Skeletal muscle satellite cell (primary cell): ENCODE measurements at regions not wholly inside any gene's neighbourhood (a gene's known extent, or its start where the extent isn't known, plus 50 kb on each side); places are given as distances from the start of the nearest gene placed in this dataset.
"Not testable (repeated sequence)": the region's sequence is repeated elsewhere in the genome, so short reads cannot be mapped to it uniquely, and the experiment has no call there.

Source experiments
- H3K27me3 ChIP-seq: 2 replicates; pipeline ENCODE4 v1.7.0; 2013; ENCODE audit warnings: low read length; ENCODE audit not compliant: control insufficient read depth, insufficient read depth
- H3K36me3 ChIP-seq: 2 replicates; pipeline ENCODE4 v1.7.0; 2013; ENCODE audit warnings: mild to moderate bottlenecking, control low read depth, low read length; ENCODE audit not compliant: insufficient read depth
- H3K4me1 ChIP-seq: 2 replicates; pipeline ENCODE4 v1.7.0; 2013; ENCODE audit warnings: low read length; ENCODE audit not compliant: control insufficient read depth, insufficient read depth
- H3K4me2 ChIP-seq: 2 replicates; pipeline ENCODE4 v1.7.0; 2013; ENCODE audit warnings: mild to moderate bottlenecking, low read length
- H3K4me3 ChIP-seq: 2 replicates; pipeline ENCODE4 v1.7.0; 2013; ENCODE audit warnings: low read length
- H3K9ac ChIP-seq: 2 replicates; pipeline ENCODE4 v1.7.0; 2013; ENCODE audit warnings: mild to moderate bottlenecking, low read depth, low read length, moderate library complexity
- H3K9me3 ChIP-seq: replicated peaks from 2 replicates; pipeline ENCODE4 v1.7.0; 2013; ENCODE audit warnings: mild to moderate bottlenecking, control low read depth, low read length

DNA sequence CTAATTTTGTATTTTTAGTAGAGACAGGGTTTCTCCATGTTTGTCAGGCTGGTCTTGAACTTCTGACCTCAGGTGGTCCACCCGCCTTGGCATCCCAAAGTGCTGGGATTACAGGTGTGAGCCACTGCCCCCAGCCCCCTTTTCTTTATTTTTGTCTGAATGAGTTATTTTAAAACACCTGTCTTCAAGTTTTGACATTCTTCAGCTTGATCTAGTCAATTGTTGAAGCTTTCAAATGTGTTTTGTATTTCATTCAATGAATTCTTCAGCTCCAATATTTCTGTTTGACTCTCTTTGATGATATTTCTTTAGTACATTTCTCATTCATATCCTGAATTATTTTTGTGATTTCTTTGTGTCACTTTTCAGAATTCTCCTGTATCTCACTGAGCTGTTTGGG, 486.2 kb downstream of the DMAC1 start:
- Histone ChIP-seq H3K36me3 (no peaks in the 10 kb centered on the region), H3K9ac (no peak overlapping the region), H3K27me3 (no peaks in the 10 kb centered on the region), H3K4me1 (peaks cover 22% of the 10 kb centered on the region), H3K4me2 (no peak overlapping the region), H3K9me3 (no peaks in the 10 kb centered on the region), H3K4me3 (no peak overlapping the region)

DNA sequence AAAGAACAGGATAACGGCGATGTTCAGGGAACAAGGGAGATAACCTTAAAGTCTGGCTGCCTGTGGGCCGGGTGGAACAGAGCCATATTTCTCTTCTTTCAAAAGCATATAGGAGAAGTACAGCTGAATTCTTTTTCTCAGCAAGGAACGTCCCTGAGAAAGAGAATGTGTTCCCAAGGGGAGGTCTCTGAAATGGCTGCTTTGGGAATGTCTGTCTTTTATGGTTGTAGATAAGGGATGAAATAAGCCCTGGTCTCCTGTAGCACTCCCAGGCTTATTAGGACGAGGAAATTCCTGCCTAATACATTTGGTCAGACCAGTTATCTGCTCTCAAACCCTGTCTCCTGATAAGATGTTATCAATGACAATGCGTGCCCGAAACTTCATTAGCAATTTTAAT, 490.5 kb downstream of the DMAC1 start:
- H3K4me3 ChIP-seq, result not testable (repeated sequence)

DNA sequence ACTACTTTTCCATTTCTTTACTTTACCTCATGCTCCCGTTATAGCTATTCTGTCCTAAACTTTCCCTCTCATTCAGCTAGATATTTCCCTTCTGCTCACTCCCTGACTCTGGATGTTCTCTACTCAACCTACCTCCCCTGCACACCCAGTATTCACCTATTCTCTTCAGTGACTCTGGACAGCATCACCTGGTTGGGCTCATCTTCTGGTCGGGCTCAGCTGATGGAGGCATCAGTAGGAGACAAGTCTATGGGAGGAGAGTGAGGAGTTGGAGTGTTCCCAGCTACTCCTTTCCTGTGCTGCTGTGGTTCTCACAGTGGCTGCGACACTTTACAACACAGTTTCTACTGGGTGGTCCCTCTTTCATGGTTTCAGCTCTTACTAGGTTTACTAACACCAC, 493.9 kb downstream of the DMAC1 start:
- no peaks in the 10 kb centered on the region for H3K4me1 ChIP-seq
- no peak overlapping the region for H3K4me2 ChIP-seq
- no peak overlapping the region for H3K9ac ChIP-seq
- H3K9me3 ChIP-seq, result no peaks in the 10 kb centered on the region
- H3K27me3 ChIP-seq, result peaks cover 4% of the 10 kb centered on the region
- no peak overlapping the region for H3K4me3 ChIP-seq
- no peaks in the 10 kb centered on the region for H3K36me3 ChIP-seq

More for the DNA sequence above, 490.5 kb downstream of the DMAC1 start:
- H3K4me2 ChIP-seq, H3K27me3 ChIP-seq, H3K9me3 ChIP-seq, H3K9ac ChIP-seq, H3K4me1 ChIP-seq, H3K36me3 ChIP-seq: not testable (repeated sequence)

DNA sequence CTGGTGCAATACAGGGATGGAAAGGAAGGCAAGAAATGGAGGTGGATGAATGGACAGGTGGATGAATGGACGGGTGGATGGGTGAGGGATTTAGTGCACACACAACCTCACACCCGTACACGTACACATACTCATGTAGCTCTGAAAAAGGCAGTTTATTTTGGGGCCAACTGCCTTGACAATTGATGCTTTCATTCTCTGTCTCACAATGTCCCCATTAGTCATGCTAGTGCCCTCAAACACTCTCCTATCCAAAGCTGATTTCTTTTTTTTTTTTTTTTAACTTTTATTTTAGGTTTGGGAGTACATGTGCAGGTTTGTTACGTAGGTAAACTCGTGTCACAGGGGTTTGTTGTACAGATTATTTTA, 495.0 kb downstream of the DMAC1 start:
- H3K36me3 ChIP-seq, result no peaks in the 10 kb centered on the region
- peaks cover 4% of the 10 kb centered on the region for H3K27me3 ChIP-seq
- H3K4me1 ChIP-seq, result no peaks in the 10 kb centered on the region
- H3K9ac ChIP-seq, result no peak overlapping the region
- H3K4me2 ChIP-seq, result no peak overlapping the region
- no peak overlapping the region for H3K4me3 ChIP-seq
- no peaks in the 10 kb centered on the region for H3K9me3 ChIP-seq

DNA sequence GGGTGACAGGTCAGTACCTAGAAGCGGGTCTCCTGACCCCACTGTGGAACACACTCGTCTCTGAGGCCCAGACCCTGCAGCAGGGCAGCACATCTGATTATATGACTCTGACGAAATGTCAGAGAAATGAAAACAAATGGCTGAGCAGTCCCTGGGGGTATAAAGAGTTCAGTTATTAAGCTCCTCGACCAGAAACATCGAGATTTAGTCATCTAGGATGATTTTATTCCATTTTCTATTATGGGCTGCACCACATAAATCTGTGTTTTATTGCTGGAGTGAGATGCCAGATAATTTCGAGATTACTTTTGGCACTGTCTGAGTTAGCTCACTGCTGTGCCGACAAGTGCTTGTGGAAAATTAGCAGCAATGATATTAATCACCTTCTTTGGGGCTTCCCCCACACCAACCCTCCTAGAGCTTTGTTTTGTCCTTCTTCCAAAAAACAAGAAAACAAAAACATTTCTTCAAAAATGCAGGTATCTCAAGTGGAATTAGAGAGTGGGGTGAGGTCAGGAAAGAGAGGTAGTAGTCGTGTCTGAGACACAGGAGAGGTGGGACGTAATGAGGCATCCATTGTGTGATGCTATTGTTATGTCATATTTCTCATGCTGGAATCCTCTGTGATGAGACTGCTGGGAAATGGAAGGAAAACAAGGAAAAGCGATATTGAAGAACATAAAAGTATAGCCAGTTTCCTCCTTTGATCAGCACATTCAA, 495.5 kb downstream of the DMAC1 start:
- Histone ChIP-seq H3K36me3 (no peaks in the 10 kb centered on the region), H3K27me3 (peaks cover 4% of the 10 kb centered on the region), H3K4me1 (no peaks in the 10 kb centered on the region), H3K9ac (no peak overlapping the region), H3K9me3 (no peaks in the 10 kb centered on the region), H3K4me3 (no peak overlapping the region), H3K4me2 (no peak overlapping the region)

DNA sequence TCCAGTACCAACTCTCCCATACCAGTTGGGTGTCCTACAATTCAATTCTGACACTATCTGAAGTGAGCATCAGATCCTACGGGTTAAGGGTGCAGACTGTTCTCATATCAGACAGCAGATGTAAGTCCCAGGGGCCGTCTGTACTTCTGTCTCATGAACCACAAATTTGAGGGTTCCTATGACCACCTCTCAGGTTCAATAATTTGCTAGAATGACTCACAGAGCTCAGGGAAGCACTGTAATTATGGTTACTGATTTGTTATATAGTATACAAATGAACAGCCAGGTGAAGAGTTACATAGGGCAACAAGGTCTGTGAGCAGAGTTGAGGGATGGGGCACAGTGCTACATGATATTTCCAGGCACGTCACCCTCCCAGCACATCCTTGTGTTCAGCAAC, 499.1 kb downstream of the DMAC1 start:
- Histone ChIP-seq H3K4me3 (no peak overlapping the region), H3K9ac (no peak overlapping the region), H3K4me1 (no peaks in the 10 kb centered on the region)

DNA sequence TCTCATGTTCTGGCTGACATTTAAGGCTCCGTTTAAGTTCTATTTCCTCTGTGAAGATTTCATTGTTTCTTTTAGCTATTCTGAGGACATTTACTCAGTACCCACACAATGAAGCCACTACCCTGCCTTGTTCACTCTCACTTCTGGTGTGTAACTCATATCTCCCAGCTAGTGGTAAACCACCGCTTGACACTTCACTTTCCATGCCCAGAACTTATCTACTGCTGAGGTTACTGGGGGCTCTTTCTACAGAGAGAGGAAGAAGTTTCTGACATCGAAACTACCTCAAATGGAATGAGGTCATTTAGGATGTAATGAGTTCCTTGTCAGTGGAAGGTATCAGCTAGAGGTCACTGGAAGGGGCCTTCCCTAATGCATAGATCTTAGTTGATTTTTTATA, 501.5 kb downstream of the DMAC1 start:
- Histone ChIP-seq H3K9me3 (no peaks in the 10 kb centered on the region), H3K9ac (no peak overlapping the region), H3K27me3 (peaks cover 3% of the 10 kb centered on the region), H3K36me3 (no peaks in the 10 kb centered on the region), H3K4me1 (no peaks in the 10 kb centered on the region), H3K4me3 (no peak overlapping the region), H3K4me2 (no peak overlapping the region)

More for the DNA sequence above, 499.1 kb downstream of the DMAC1 start:
- Histone ChIP-seq H3K9me3 (no peaks in the 10 kb centered on the region), H3K27me3 (peaks cover 5% of the 10 kb centered on the region), H3K36me3 (no peaks in the 10 kb centered on the region), H3K4me2 (no peak overlapping the region)

DNA sequence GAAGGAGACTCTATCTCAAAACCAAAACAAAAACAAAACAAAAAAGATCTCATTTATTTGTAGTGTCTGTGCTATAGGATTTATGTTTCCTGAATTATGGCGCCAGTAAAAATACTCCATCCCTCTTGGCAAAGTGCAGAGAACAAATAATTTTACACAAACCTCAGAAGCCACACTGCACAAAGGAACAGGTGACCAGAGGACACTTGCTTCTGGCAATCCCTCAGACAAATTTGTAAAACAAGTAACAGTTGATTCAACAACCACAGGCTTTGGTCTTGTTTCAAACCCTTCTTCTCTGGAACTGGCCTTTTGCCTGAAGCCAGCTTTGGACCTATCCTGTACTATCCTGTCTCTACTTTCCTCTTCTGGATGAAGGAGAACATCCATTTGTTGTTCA, 502.1 kb downstream of the DMAC1 start:
- Histone ChIP-seq H3K36me3 (no peaks in the 10 kb centered on the region), H3K9me3 (no peaks in the 10 kb centered on the region), H3K9ac (no peak overlapping the region), H3K27me3 (peaks cover 3% of the 10 kb centered on the region), H3K4me2 (no peak overlapping the region), H3K4me3 (no peak overlapping the region), H3K4me1 (no peaks in the 10 kb centered on the region)

DNA sequence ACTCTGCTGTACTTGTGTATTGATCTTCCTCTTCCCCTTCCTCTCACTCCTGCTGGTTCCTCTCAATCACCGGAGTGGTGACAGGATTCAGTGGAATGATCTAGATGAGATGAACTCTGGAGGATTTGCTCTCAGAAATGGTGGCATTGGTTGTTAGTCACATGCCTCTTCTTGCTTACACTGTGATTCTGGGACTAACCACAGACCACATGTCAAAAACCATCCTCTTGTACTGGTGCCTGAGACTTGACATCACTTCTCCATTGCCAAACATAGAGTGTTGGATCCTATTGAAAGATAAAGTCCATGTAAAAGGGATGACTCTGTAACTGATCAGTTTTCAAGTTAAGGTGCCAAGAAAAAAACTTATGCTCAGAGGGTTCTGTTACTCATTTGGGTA, 506.5 kb downstream of the DMAC1 start:
- Histone ChIP-seq H3K9ac (no peak overlapping the region), H3K27me3 (no peaks in the 10 kb centered on the region), H3K4me2 (no peak overlapping the region), H3K36me3 (no peaks in the 10 kb centered on the region), H3K4me1 (no peaks in the 10 kb centered on the region), H3K9me3 (no peaks in the 10 kb centered on the region), H3K4me3 (no peak overlapping the region)

DNA sequence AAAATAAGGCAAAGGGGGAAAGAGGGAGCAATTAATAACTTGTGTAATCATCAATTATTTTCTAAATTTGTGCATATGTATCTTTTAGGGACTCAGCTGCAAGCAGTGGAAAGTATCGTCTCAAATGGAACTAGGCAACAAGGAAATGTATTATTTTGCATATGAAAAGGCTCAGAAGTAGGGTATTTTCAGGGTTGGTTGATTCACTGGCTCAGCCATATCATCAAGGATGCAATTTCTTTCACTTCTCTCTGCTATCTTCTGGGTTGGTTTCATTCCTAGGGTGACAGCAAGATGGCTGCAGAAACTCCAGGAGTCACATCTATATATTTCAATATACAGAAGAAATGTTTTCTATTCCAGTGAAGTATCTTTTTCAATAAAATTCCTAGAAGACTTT, 509.8 kb downstream of the DMAC1 start:
- Histone ChIP-seq H3K27me3 (no peaks in the 10 kb centered on the region), H3K9me3 (no peaks in the 10 kb centered on the region), H3K4me1 (no peaks in the 10 kb centered on the region), H3K36me3 (no peaks in the 10 kb centered on the region), H3K9ac (no peak overlapping the region), H3K4me2 (no peak overlapping the region), H3K4me3 (no peak overlapping the region)

DNA sequence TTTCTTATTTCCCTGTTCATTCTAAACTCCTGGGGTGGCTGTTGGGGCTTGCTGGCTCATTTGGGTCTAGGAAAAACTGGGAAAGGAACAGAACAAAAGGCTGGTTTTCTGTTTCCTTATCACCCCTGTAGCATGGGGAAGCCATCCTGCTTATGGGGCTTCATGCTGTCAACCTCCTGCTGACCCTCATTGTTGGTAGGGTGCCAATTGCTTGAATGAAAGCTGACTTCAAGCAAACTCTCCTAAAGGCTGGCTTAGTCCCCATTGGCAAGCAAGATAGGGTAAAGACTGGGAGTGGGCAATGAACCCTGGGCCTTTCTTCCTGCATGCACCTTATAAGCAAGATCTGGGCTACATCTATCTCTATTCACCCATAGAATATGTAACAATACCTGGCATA, 511.6 kb downstream of the DMAC1 start:
- H3K36me3 ChIP-seq, result no peaks in the 10 kb centered on the region
- H3K9me3 ChIP-seq, result no peaks in the 10 kb centered on the region
- no peak overlapping the region for H3K4me3 ChIP-seq
- H3K4me1 ChIP-seq, result no peaks in the 10 kb centered on the region
- H3K4me2 ChIP-seq, result no peak overlapping the region
- no peaks in the 10 kb centered on the region for H3K27me3 ChIP-seq
- no peak overlapping the region for H3K9ac ChIP-seq

DNA sequence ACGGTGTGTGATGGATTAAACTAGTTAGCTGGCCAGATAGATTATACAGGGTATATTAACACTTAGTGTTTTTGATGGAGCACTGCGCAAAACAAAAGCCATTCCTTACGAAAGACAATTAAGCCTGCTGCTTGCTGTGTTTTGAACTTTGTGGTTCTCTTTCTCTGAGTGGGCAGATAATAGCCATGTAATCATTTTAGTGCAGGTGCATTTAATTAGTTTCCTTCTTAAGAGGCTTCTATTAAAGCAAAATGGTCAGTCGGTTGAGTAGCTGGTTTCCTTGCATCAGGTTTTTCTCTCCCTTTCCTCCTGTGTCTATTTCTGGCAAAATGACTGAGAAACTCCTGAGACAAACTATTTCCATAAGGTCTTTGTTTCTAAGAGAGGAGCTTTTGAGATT, 512.5 kb downstream of the DMAC1 start:
- no peaks in the 10 kb centered on the region for H3K36me3 ChIP-seq
- no peak overlapping the region for H3K9ac ChIP-seq
- H3K4me2 ChIP-seq, result no peak overlapping the region

More for the DNA sequence above, 512.5 kb downstream of the DMAC1 start:
- Histone ChIP-seq H3K4me1 (no peaks in the 10 kb centered on the region), H3K27me3 (no peaks in the 10 kb centered on the region), H3K9me3 (no peaks in the 10 kb centered on the region), H3K4me3 (no peak overlapping the region)
